ENCODE measurements at regions not wholly inside any gene's neighbourhood (a gene's known extent, or its start where the extent isn't known, plus 50 kb on each side); places are given as distances from the start of the nearest gene placed in this dataset.

- no peaks in the 10 kb centered on the region for H3K36me3 ChIP-seq (ENCODE audit: control insufficient read depth in 2 of 2, insufficient read depth in 2 of 2, low read length in 2 of 2)
- no peak overlapping the region for H3K9ac ChIP-seq (ENCODE audit: low read length in 2 of 2)
- no peak overlapping the region for H3K4me3 ChIP-seq (ENCODE audit: low read length in 2 of 2)
- no peaks in the 10 kb centered on the region for H3K4me1 ChIP-seq (ENCODE audit: control insufficient read depth, insufficient read depth, low read length)
- no peaks in the 10 kb centered on the region for H3K27me3 ChIP-seq (ENCODE audit: control insufficient read depth in 1 of 2, insufficient read depth in 2 of 2, low read length in 2 of 2)
- peak overlapping the region; percentile 37 for H3K27ac ChIP-seq (ENCODE audit: low read length)
- H3K9me3 ChIP-seq (ENCODE audit: control insufficient read depth in 2 of 2, low read length in 2 of 2): no peaks in the 10 kb centered on the region
Observed at GRCh38 chr4:153934688-153935017, 145.8 kb upstream of the SFRP2 start.

- Histone ChIP-seq H3K27me3 (ENCODE audit: control insufficient read depth in 1 of 2, insufficient read depth in 2 of 2, low read length in 2 of 2) (no peaks in the 10 kb centered on the region), H3K36me3 (ENCODE audit: control insufficient read depth in 2 of 2, insufficient read depth in 2 of 2, low read length in 2 of 2) (no peaks in the 10 kb centered on the region), H3K27ac (ENCODE audit: low read length) (peak overlapping the region; percentile 37), H3K9me3 (ENCODE audit: control insufficient read depth in 2 of 2, low read length in 2 of 2) (no peaks in the 10 kb centered on the region), H3K4me1 (ENCODE audit: control insufficient read depth, insufficient read depth, low read length) (no peaks in the 10 kb centered on the region), H3K4me3 (ENCODE audit: low read length in 2 of 2) (no peak overlapping the region), H3K9ac (ENCODE audit: low read length in 2 of 2) (no peak overlapping the region)
Observed at GRCh38 chr4:153933915-153934687, 145.2 kb upstream of the SFRP2 start.

GRCh38 chr4:153931804-153932203, 142.9 kb upstream of the SFRP2 start:
- H3K9me3 ChIP-seq (ENCODE audit: control insufficient read depth in 2 of 2, low read length in 2 of 2): no peaks in the 10 kb centered on the region
- H3K4me1 ChIP-seq (ENCODE audit: control insufficient read depth, insufficient read depth, low read length): no peaks in the 10 kb centered on the region
- no peaks in the 10 kb centered on the region for H3K27me3 ChIP-seq (ENCODE audit: control insufficient read depth in 1 of 2, insufficient read depth in 2 of 2, low read length in 2 of 2)
- H3K9ac ChIP-seq (ENCODE audit: low read length in 2 of 2): no peak overlapping the region
- no peak overlapping the region for H3K4me3 ChIP-seq (ENCODE audit: low read length in 2 of 2)
- H3K27ac ChIP-seq (ENCODE audit: low read length): no peak overlapping the region
- H3K36me3 ChIP-seq (ENCODE audit: control insufficient read depth in 2 of 2, insufficient read depth in 2 of 2, low read length in 2 of 2): no peaks in the 10 kb centered on the region

GRCh38 chr4:153929675-153930074, 140.8 kb upstream of the SFRP2 start:
- H3K27me3 ChIP-seq (ENCODE audit: control insufficient read depth in 1 of 2, insufficient read depth in 2 of 2, low read length in 2 of 2): no peaks in the 10 kb centered on the region
- H3K9me3 ChIP-seq (ENCODE audit: control insufficient read depth in 2 of 2, low read length in 2 of 2): no peaks in the 10 kb centered on the region
- no peaks in the 10 kb centered on the region for H3K36me3 ChIP-seq (ENCODE audit: control insufficient read depth in 2 of 2, insufficient read depth in 2 of 2, low read length in 2 of 2)
- no peak overlapping the region for H3K9ac ChIP-seq (ENCODE audit: low read length in 2 of 2)
- H3K4me3 ChIP-seq (ENCODE audit: low read length in 2 of 2): no peak overlapping the region
- H3K27ac ChIP-seq (ENCODE audit: low read length): no peak overlapping the region
- no peaks in the 10 kb centered on the region for H3K4me1 ChIP-seq (ENCODE audit: control insufficient read depth, insufficient read depth, low read length)

GRCh38 chr4:153927451-153927850, 138.6 kb upstream of the SFRP2 start:
- H3K36me3 ChIP-seq (ENCODE audit: control insufficient read depth in 2 of 2, insufficient read depth in 2 of 2, low read length in 2 of 2): no peaks in the 10 kb centered on the region
- no peaks in the 10 kb centered on the region for H3K27me3 ChIP-seq (ENCODE audit: control insufficient read depth in 1 of 2, insufficient read depth in 2 of 2, low read length in 2 of 2)
- H3K9me3 ChIP-seq (ENCODE audit: control insufficient read depth in 2 of 2, low read length in 2 of 2): no peaks in the 10 kb centered on the region
- no peak overlapping the region for H3K27ac ChIP-seq (ENCODE audit: low read length)
- no peaks in the 10 kb centered on the region for H3K4me1 ChIP-seq (ENCODE audit: control insufficient read depth, insufficient read depth, low read length)
- H3K4me3 ChIP-seq (ENCODE audit: low read length in 2 of 2): no peak overlapping the region
- no peak overlapping the region for H3K9ac ChIP-seq (ENCODE audit: low read length in 2 of 2)

- Histone ChIP-seq H3K9me3 (ENCODE audit: control insufficient read depth in 2 of 2, low read length in 2 of 2) (no peaks in the 10 kb centered on the region), H3K27ac (ENCODE audit: low read length) (no peak overlapping the region), H3K4me3 (ENCODE audit: low read length in 2 of 2) (no peak overlapping the region), H3K9ac (ENCODE audit: low read length in 2 of 2) (no peak overlapping the region), H3K36me3 (ENCODE audit: control insufficient read depth in 2 of 2, insufficient read depth in 2 of 2, low read length in 2 of 2) (no peaks in the 10 kb centered on the region), H3K4me1 (ENCODE audit: control insufficient read depth, insufficient read depth, low read length) (no peaks in the 10 kb centered on the region), H3K27me3 (ENCODE audit: control insufficient read depth in 1 of 2, insufficient read depth in 2 of 2, low read length in 2 of 2) (no peaks in the 10 kb centered on the region)
Observed at GRCh38 chr4:153922148-153922547, 133.3 kb upstream of the SFRP2 start.

GRCh38 chr4:153919667-153920066, 130.8 kb upstream of the SFRP2 start:
- Histone ChIP-seq H3K4me3 (ENCODE audit: low read length in 2 of 2) (no peak overlapping the region), H3K27me3 (ENCODE audit: control insufficient read depth in 1 of 2, insufficient read depth in 2 of 2, low read length in 2 of 2) (no peaks in the 10 kb centered on the region), H3K4me1 (ENCODE audit: control insufficient read depth, insufficient read depth, low read length) (no peaks in the 10 kb centered on the region), H3K27ac (ENCODE audit: low read length) (no peak overlapping the region), H3K9ac (ENCODE audit: low read length in 2 of 2) (no peak overlapping the region), H3K9me3 (ENCODE audit: control insufficient read depth in 2 of 2, low read length in 2 of 2) (no peaks in the 10 kb centered on the region), H3K36me3 (ENCODE audit: control insufficient read depth in 2 of 2, insufficient read depth in 2 of 2, low read length in 2 of 2) (no peaks in the 10 kb centered on the region)

- Histone ChIP-seq H3K9ac (ENCODE audit: low read length in 2 of 2) (no peak overlapping the region), H3K27ac (ENCODE audit: low read length) (no peak overlapping the region), H3K9me3 (ENCODE audit: control insufficient read depth in 2 of 2, low read length in 2 of 2) (no peaks in the 10 kb centered on the region), H3K27me3 (ENCODE audit: control insufficient read depth in 1 of 2, insufficient read depth in 2 of 2, low read length in 2 of 2) (no peaks in the 10 kb centered on the region), H3K36me3 (ENCODE audit: control insufficient read depth in 2 of 2, insufficient read depth in 2 of 2, low read length in 2 of 2) (no peaks in the 10 kb centered on the region), H3K4me3 (ENCODE audit: low read length in 2 of 2) (no peak overlapping the region), H3K4me1 (ENCODE audit: control insufficient read depth, insufficient read depth, low read length) (no peaks in the 10 kb centered on the region)
Observed at GRCh38 chr4:153916273-153916755, 127.4 kb upstream of the SFRP2 start.

- Histone ChIP-seq H3K27ac (ENCODE audit: low read length) (no peak overlapping the region), H3K4me3 (ENCODE audit: low read length in 2 of 2) (no peak overlapping the region), H3K4me1 (ENCODE audit: control insufficient read depth, insufficient read depth, low read length) (no peaks in the 10 kb centered on the region), H3K27me3 (ENCODE audit: control insufficient read depth in 1 of 2, insufficient read depth in 2 of 2, low read length in 2 of 2) (no peaks in the 10 kb centered on the region), H3K9ac (ENCODE audit: low read length in 2 of 2) (no peak overlapping the region), H3K9me3 (ENCODE audit: control insufficient read depth in 2 of 2, low read length in 2 of 2) (no peaks in the 10 kb centered on the region), H3K36me3 (ENCODE audit: control insufficient read depth in 2 of 2, insufficient read depth in 2 of 2, low read length in 2 of 2) (no peaks in the 10 kb centered on the region)
Observed at GRCh38 chr4:153912301-153912700, 123.4 kb upstream of the SFRP2 start.

GRCh38 chr4:153909672-153910071, 120.8 kb upstream of the SFRP2 start:
- Histone ChIP-seq H3K4me1 (ENCODE audit: control insufficient read depth, insufficient read depth, low read length) (no peaks in the 10 kb centered on the region), H3K4me3 (ENCODE audit: low read length in 2 of 2) (no peak overlapping the region), H3K36me3 (ENCODE audit: control insufficient read depth in 2 of 2, insufficient read depth in 2 of 2, low read length in 2 of 2) (no peaks in the 10 kb centered on the region)

GRCh38 chr4:153906231-153906630, 117.3 kb upstream of the SFRP2 start:
- no peaks in the 10 kb centered on the region for H3K9me3 ChIP-seq (ENCODE audit: control insufficient read depth in 2 of 2, low read length in 2 of 2)
- no peak overlapping the region for H3K9ac ChIP-seq (ENCODE audit: low read length in 2 of 2)
- H3K4me3 ChIP-seq (ENCODE audit: low read length in 2 of 2): no peak overlapping the region
- H3K36me3 ChIP-seq (ENCODE audit: control insufficient read depth in 2 of 2, insufficient read depth in 2 of 2, low read length in 2 of 2): no peaks in the 10 kb centered on the region
- H3K27me3 ChIP-seq (ENCODE audit: control insufficient read depth in 1 of 2, insufficient read depth in 2 of 2, low read length in 2 of 2): no peaks in the 10 kb centered on the region
- H3K27ac ChIP-seq (ENCODE audit: low read length): no peak overlapping the region
- H3K4me1 ChIP-seq (ENCODE audit: control insufficient read depth, insufficient read depth, low read length): no peaks in the 10 kb centered on the region

More at GRCh38 chr4:153909672-153910071, 120.8 kb upstream of the SFRP2 start:
- Histone ChIP-seq H3K27me3 (ENCODE audit: control insufficient read depth in 1 of 2, insufficient read depth in 2 of 2, low read length in 2 of 2) (no peaks in the 10 kb centered on the region), H3K9ac (ENCODE audit: low read length in 2 of 2) (no peak overlapping the region), H3K27ac (ENCODE audit: low read length) (no peak overlapping the region), H3K9me3 (ENCODE audit: control insufficient read depth in 2 of 2, low read length in 2 of 2) (no peaks in the 10 kb centered on the region)
